Activated CD4-positive, CD25-positive, alpha-beta regulatory T cell treated with anti-CD3 and anti-CD28 coated beads, Interleukin-2, amount 50 U/mL, for 24 hours (primary cell): ENCODE measurements at regions not wholly inside any gene's neighbourhood (a gene's known extent, or its start where the extent isn't known, plus 50 kb on each side); places are given as distances from the start of the nearest gene placed in this dataset.

ENCODE experiments used
- ATAC-seq, 2 donors: fragments of 150-1000 bp; cut with Tn5 transposase; one replicate each; pipeline ENCODE4 v1.10.0; 2021; ENCODE audit warnings: mild to moderate bottlenecking in 1 of 2, moderate library complexity in 1 of 2

GRCh38 chr6:56377295-56377694 is 129.9 kb upstream of the COL21A1 start:
- ATAC-seq: no peak

DNA sequence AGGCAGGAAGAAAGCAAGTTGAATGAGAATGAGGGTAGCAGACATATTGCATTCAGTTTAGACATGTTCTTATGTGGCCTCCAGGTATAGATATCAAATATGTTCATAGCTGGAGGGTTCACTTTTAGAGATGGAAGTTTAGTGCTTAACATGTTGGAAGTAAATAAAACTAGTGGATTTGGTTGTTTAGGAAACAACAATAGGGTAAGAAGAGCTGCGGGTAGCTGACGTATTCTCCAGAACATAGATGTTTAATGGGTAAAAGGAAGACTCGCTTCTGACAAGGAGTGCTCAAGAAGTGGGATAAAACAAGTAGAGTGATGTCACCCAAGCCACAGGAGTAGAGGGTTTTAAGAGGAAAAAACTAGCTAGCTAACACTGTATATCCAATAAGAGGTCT is 128.4 kb upstream of the COL21A1 start:
- no peak for ATAC-seq

- ATAC-seq: no peak
These were observed 127.5 kb upstream of the COL21A1 start for GRCh38 chr6:56374841-56375369.

GRCh38 chr6:56372406-56372995 is 125.1 kb upstream of the COL21A1 start:
- ATAC-seq: no peak

- no peak for ATAC-seq
These were observed 123.3 kb upstream of the COL21A1 start for GRCh38 chr6:56370561-56371211.

GRCh38 chr6:56370127-56370540 is 122.8 kb upstream of the COL21A1 start:
- ATAC-seq: no peak

DNA sequence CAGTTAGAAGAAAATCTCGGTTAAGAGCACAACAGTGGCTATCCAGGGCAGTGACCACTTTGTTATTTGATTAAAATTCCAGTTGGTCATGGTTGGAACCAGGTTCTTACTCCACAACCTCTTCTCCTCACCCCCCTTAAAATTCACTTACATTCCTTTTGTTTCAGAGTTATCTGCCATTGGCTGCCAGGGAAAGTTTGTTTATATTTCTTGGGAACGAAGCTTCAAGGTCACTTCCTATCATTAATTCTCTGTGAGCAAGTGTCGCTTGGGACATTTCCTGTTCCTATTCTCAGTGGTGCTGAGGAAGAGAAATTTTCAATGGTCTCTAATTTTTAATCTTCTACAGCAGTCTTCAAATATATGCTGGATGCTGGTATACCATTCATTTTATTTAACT is 121.1 kb upstream of the COL21A1 start:
- ATAC-seq: no peak

- no peak for ATAC-seq
These were observed 118.9 kb upstream of the COL21A1 start for GRCh38 chr6:56366141-56366852.

DNA sequence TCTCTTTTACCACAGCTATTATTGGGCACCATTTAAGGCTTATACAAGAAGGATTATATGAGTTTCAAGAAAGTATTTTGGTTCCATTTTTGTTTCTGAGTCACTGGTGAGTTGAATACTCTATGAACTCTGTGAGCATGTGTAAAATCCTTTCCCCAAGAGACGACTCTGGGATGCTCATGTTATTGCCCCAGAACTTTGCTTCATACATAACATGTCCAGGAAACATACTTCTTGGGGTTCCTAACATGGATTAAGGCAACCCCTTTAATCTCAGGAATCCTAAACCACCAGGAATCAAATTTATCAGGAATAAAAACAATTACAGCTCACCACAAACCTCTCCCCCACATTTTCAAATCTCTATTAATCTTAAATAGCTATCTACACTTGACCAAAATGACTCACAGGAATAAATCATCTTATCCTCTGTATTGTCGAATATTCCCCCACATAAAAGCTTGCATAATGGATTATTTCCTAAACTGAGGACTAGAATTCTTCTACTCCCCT is 117.5 kb upstream of the COL21A1 start:
- no peak for ATAC-seq

DNA sequence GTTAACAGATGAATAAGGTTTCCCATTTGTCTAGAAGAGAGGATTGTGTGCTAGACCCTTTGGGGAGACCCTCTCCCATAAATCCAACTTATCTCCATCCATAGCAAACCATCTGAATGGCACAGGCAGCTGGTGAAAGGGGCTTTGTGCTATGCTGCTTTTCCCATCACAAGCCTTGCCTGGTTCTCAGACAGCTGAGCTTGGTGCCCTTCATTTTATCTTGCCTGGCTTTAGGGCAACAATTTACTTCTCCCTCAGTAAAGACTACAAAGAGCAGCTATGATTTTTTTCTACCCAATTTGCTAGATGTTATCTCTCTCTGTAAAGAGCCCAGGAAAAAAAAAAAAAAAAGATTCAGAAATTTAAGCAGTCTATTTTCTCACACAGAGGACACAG is 117.0 kb upstream of the COL21A1 start:
- ATAC-seq: no peak

DNA sequence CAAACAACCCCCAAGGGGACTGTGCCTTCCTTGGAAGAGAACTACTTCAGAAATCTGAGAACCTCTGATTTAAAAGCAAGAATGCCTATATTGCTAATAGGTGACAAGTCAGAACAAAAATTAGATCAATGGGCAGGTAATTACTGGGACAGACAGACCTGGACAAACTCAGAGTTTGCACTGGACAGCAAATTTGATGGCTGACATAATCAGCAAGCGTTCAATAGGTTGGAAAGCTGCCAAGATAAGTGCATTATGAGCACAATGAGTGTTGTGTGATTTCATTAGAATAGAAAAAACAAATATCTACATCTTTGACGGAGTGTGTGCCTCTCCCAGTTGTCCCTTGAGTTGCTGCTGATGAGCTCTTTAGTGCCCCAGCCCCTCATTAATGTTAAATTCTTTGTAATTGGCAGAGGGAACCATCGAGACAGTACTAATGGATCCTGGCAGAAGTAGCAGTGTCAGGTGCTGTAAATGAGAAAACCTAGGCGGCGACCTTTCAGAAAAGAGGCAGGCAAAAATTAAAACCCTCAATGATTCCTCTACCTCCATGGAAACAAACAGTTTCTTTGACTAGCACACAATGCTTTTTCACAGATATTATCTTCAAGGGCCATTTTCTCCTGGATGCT is 116.5 kb upstream of the COL21A1 start:
- ATAC-seq: no peak

DNA sequence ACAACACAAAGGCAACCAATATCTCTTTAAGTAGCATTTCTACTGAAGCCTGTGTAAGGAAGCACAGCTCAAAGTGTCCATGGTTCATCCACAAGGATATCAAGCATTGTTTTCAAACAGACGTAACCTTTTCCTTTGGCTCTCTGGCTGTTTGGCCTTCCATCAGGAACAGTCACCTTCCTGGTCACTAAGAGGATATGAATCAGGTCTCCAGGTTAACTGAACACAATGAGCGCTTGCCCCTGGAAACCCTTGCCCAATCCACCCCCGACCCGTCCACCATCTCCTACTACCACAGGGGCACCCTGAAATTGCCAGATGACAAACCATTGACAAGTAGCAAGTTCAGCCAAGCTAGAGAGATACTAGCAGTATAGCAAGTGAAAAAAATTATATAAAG is 114.4 kb upstream of the COL21A1 start:
- no peak for ATAC-seq

GRCh38 chr6:56359201-56359899 is 112.0 kb upstream of the COL21A1 start:
- ATAC-seq: peak in 1 of 2 donors; percentile 33

- no peak for ATAC-seq
These were observed 110.4 kb upstream of the COL21A1 start for GRCh38 chr6:56357616-56358373.

DNA sequence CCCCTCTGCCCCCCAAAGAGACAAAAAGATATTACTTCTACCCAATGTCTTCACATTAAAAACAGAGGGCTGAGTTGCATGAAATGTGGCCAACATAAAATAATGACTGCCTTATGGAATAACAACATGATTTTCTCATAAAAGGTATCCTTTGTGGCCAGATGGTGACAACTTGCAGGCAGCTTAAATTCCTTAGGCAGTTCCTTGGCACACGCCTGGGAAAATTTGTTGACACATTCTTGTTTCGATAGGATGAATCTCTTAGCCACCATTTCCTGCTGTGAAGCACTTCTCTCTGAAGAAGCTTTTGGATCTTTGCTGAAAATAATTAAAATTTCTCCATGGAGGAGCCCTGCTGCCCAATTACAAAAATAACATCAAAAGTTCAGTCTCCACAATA is 109.0 kb upstream of the COL21A1 start:
- no peak for ATAC-seq

- no peak for ATAC-seq
These were observed 106.5 kb upstream of the COL21A1 start for GRCh38 chr6:56353860-56354259.

- no peak for ATAC-seq
These were observed 103.4 kb upstream of the COL21A1 start for GRCh38 chr6:56350628-56351260.

DNA sequence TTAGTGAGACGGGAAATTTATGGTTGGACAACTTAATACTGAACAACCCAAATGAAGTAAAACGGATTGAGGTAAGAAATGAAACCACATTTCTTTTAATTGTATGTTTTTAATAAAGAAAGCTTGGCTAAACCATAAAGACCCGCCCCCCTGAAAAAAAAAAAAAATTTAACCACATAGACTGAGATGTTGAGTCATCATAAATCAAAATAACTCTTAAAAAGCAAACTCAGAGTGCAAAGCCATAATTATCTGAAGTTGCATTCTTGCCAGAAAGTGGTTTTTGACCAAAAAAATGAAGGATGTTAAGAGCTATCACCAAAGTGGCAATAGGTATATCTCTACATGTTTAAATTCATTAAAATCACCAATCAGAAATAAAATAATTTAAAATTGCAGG is 101.8 kb upstream of the COL21A1 start:
- ATAC-seq: no peak

GRCh38 chr6:56348578-56348977 is 101.2 kb upstream of the COL21A1 start:
- no peak for ATAC-seq

DNA sequence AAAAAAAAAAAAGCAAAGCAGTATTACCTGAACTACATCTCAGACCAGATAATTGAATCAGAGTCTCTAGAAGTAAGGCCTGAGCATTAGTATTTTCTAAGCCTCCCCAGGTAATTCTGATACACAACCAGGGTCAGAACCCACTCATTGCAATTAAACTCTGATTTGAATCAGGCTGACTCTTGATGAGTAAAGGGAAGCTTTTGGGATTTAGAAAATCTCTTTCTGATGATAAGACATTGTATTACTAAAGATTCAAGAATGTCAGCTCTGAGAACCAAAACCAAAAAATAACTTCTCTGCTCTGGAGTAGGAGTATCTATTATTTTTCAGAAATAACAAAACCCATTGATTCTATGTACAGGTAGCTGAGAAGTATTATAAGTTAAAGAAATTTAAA is 100.1 kb upstream of the COL21A1 start:
- no peak for ATAC-seq

GRCh38 chr6:56346958-56347357 is 99.6 kb upstream of the COL21A1 start:
- no peak for ATAC-seq
